NK-92 treated with Interleukin-12 subunit alpha and Interleukin-12 subunit beta, amount 100 ng/mL, for 24 hours (cell line): ENCODE measurements at regions not wholly inside any gene's neighbourhood (a gene's known extent, or its start where the extent isn't known, plus 50 kb on each side); places are given as distances from the start of the nearest gene placed in this dataset.
A peak's percentile ranks its signal among the peaks of the same experiment; 100 is the strongest.

Experiments used
- DNase-seq: peaks from one replicate; lab custom pipeline; 2025; lab: John Stamatoyannopoulos, UW

GRCh38 chr14:62143245-62143644 lies 381.0 kb downstream of the SNAPC1 start:
- no peak for DNase-seq

- DNase-seq = no peak
Measured at GRCh38 chr14:62144863-62145262, 382.6 kb downstream of the SNAPC1 start.

GRCh38 chr14:62146030-62146429 lies 383.8 kb downstream of the SNAPC1 start:
- DNase-seq = no peak

GRCh38 chr14:62156052-62156451 lies 393.8 kb downstream of the SNAPC1 start:
- no peak for DNase-seq

GRCh38 chr14:62158779-62159178 lies 396.6 kb downstream of the SNAPC1 start:
- DNase-seq = no peak

GRCh38 chr14:62159314-62159713 lies 397.1 kb downstream of the SNAPC1 start:
- DNase-seq = no peak

GRCh38 chr14:62162998-62163589 lies 400.9 kb downstream of the SNAPC1 start:
- DNase-seq = no peak

- no peak for DNase-seq
Measured at GRCh38 chr14:62168564-62169155, 406.4 kb downstream of the SNAPC1 start.

GRCh38 chr14:62179367-62180018 lies 417.3 kb downstream of the SNAPC1 start:
- peak; percentile 4 for DNase-seq

GRCh38 chr14:62181591-62181990 lies 419.4 kb downstream of the SNAPC1 start:
- DNase-seq = no peak

GRCh38 chr14:62185078-62185477 lies 422.9 kb downstream of the SNAPC1 start:
- no peak for DNase-seq

GRCh38 chr14:62187265-62187664 lies 425.0 kb downstream of the SNAPC1 start:
- DNase-seq = no peak

- no peak for DNase-seq
Measured at GRCh38 chr14:62189698-62190097, 427.5 kb downstream of the SNAPC1 start.

GRCh38 chr14:62206456-62206855 lies 444.2 kb downstream of the SNAPC1 start:
- no peak for DNase-seq

GRCh38 chr14:62209287-62209899 lies 447.2 kb downstream of the SNAPC1 start:
- DNase-seq = no peak

- no peak for DNase-seq
Measured at GRCh38 chr14:62213516-62213915, 451.3 kb downstream of the SNAPC1 start.

GRCh38 chr14:62216121-62216520 lies 453.9 kb downstream of the SNAPC1 start:
- no peak for DNase-seq

- DNase-seq = no peak
Measured at GRCh38 chr14:62234849-62235248, 472.6 kb downstream of the SNAPC1 start.

- no peak for DNase-seq
Measured at GRCh38 chr14:62244221-62244620, 482.0 kb downstream of the SNAPC1 start.

GRCh38 chr14:62247266-62247665 lies 485.0 kb downstream of the SNAPC1 start:
- DNase-seq = no peak

GRCh38 chr14:62251237-62251636 lies 489.0 kb downstream of the SNAPC1 start:
- DNase-seq = no peak

- DNase-seq = no peak
Measured at GRCh38 chr14:62253171-62253570, 491.0 kb downstream of the SNAPC1 start.

GRCh38 chr14:62253911-62254310 lies 491.7 kb downstream of the SNAPC1 start:
- DNase-seq = no peak
